RWPE1 (cell line): ENCODE measurements at regions not wholly inside any gene's neighbourhood (a gene's known extent, or its start where the extent isn't known, plus 50 kb on each side); places are given as distances from the start of the nearest gene placed in this dataset.

Experiments
- CTCF ChIA-PET: fragments of 350-600 bp; sonication (Branson Sonifier 250); formaldehyde crosslinking; extraction: SDS; loops from one replicate; lab custom pipeline; 2021; lab: Yijun Ruan, JAX
- POLR2A ChIA-PET: fragments of 400-600 bp; formaldehyde crosslinking; extraction: SDS; loops from one replicate; lab custom pipeline; 2020; ENCODE audit warnings: antibody characterized with exemption; ENCODE audit not compliant: low non-redundant PET; lab: Yijun Ruan, JAX
- DNase-seq: peaks from one replicate; pipeline ENCODE4 v3.0.0; 2012; ENCODE audit warnings: low spot score
- H3K27ac ChIP-seq: fragments of 450-650 bp; 2 replicates; pipeline ENCODE4 v1.5.1; 2017
- CTCF ChIP-seq: fragments of 450-650 bp; conservative IDR thresholded peaks from 2 replicates; pipeline ENCODE4 v1.5.1; 2017; ENCODE audit warnings: low read depth, mild to moderate bottlenecking

DNA sequence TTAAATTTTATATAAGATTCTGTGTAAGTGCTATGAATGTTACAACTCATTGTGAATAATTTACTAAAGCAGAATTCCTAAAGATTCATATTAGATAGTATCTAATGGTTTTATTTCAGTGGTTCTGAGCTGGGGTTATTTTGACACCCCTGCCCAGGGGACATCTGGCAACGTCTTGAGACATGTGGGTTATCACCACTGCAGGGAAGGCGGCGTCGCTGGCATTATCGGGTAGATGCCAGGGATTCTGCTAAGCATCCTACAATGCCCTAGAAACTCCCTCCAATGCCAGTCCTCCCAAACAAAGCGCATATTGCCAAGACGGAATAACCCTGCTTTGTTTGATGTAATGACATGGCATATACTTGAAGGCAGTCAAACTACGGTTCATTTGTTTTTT is 372.3 kb upstream of the ZFHX3 start:
- ChIA-PET CTCF (no interaction called here), POLR2A (no interaction called here)
- no peak for DNase-seq
- TF ChIP-seq CTCF = no peak
- no peak overlapping the region for H3K27ac ChIP-seq

- ChIA-PET CTCF (interaction anchor here (0.6 kb wide), 1 partner anchor 530 kb away, joined by 5 read pairs; no protein-coding TSS in a partner anchor), POLR2A (no interaction called here)
- H3K27ac ChIP-seq = no peak overlapping the region
- DNase-seq = no peak
- TF ChIP-seq CTCF = no peak
These were observed 370.8 kb upstream of the ZFHX3 start for GRCh38 chr16:73418691-73419090.

DNA sequence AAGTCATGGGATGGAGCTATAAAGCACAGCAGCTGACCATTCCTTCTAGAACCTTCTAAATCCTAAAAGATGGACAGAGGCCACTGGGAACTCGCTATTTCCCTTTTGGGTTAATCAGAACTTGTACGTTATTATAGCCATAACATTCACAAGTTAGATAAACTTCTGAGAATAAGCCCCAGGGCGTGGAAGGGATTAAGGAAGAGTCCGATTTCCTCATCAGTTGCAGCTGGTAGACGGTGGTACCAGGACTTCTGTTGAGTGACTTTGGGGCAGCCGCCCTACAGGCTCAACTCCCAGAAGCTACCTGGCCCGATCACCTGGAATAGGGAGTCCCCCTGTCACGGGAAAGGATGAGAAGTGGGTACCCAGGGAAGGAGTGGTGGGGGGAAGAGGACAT is 370.1 kb upstream of the ZFHX3 start:
- CTCF ChIA-PET = no interaction called here
- no peak for TF ChIP-seq CTCF
- no peak overlapping the region for H3K27ac ChIP-seq
- DNase-seq = no peak
- POLR2A ChIA-PET = no interaction called here

DNA sequence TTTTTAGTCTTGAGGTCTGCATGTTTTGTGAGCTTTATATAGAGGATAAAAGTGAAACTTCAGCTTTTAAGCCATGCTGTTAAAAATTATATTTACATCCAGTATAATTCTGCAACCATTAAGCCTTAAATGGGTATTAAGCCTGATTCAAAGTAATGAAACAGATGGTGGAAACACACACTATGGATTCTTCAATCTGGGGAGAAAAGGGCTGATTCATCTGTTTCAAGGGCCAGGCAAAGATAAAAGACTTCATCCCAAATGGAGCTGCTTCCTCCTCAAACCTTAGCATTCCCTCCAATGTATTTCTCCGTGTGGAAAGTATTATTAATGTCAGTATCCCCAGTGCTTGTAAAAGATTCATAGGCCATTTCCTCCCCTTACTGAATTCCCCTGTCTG is 367.4 kb upstream of the ZFHX3 start:
- no peak overlapping the region for H3K27ac ChIP-seq
- ChIA-PET POLR2A (no interaction called here), CTCF (no interaction called here)
- TF ChIP-seq CTCF = no peak
- DNase-seq = no peak

GRCh38 chr16:73414638-73415037 is 366.7 kb upstream of the ZFHX3 start:
- CTCF ChIA-PET = no interaction called here
- DNase-seq = no peak
- no peak overlapping the region for H3K27ac ChIP-seq
- no peak for TF ChIP-seq CTCF
- POLR2A ChIA-PET = no interaction called here

DNA sequence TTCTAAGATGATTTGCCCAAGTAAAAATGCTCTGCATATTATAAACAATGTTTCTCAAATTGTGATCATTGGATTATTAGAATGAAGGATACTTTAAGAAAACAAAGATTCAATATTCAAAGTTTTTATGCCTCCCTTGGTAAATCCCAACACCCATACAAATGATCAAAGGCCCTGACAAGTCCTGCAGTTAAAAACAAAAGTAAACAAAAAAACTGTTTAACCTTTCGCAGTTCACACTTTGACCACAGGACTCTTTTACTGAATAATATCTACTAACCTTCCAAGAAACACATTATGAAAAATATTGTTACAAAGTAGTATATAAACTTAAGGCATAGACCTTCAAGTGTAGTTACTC is 365.9 kb upstream of the ZFHX3 start:
- ChIA-PET CTCF (interaction anchor here (0.6 kb wide), 1 partner anchor 85 kb away, joined by 4 read pairs; no protein-coding TSS in a partner anchor), POLR2A (no interaction called here)
- no peak overlapping the region for H3K27ac ChIP-seq
- DNase-seq = no peak
- no peak for TF ChIP-seq CTCF
